GM19372 (cell line): ENCODE measurements at regions not wholly inside any gene's neighbourhood (a gene's known extent, or its start where the extent isn't known, plus 50 kb on each side); places are given as distances from the start of the nearest gene placed in this dataset.
"Not testable (repeated sequence)": the region's sequence is repeated elsewhere in the genome, so short reads cannot be mapped to it uniquely, and the experiment has no call there.

Experiments
- ATAC-seq: cut with Tn5 transposase; IDR thresholded peaks from one replicate; pipeline ENCODE4 v1.9.1; 2021; ENCODE audit warnings: mild to moderate bottlenecking, low read depth, moderate library complexity; ENCODE audit not compliant: unreplicated experiment

DNA sequence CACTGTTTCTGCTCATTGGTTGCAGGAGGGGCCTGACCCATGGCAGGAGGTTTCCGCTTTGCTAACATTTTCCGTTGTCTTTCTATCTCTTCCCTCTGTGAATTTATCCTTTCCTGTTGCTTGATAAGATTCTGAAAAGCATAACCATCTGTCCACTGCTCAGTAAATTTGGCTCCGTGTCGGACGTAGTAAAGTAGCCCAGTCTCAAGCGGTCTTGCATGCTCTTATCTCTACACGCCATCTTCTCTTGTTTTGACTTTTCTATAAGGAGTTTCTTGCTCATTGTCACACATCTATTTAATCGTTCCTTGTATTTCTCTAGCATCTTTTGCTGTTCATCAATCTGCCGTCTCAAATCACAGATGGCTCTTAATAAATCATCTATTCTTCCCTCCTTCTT is 216.3 kb upstream of the CCL2 start:
- not testable (repeated sequence) for ATAC-seq

DNA sequence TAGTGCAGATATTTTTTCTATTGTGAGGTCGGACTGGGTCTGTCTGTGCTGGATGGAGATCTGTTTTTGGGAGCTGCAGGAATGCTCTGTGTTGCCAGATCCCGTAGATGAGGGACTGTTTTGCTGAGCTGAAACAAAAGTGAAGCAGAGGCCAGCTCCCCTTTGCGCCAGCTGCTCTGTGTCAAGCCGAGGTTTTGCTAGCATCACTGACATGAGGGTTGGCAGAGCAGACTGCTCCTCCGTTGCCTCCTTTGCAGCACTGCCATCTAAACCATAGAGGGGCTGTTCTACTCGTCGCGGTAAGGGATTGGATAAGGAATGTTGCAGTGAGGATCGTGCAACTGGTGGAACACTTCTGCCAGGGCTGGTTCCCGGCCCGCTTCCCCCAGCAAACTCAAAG is 215.9 kb upstream of the CCL2 start:
- not testable (repeated sequence) for ATAC-seq

DNA sequence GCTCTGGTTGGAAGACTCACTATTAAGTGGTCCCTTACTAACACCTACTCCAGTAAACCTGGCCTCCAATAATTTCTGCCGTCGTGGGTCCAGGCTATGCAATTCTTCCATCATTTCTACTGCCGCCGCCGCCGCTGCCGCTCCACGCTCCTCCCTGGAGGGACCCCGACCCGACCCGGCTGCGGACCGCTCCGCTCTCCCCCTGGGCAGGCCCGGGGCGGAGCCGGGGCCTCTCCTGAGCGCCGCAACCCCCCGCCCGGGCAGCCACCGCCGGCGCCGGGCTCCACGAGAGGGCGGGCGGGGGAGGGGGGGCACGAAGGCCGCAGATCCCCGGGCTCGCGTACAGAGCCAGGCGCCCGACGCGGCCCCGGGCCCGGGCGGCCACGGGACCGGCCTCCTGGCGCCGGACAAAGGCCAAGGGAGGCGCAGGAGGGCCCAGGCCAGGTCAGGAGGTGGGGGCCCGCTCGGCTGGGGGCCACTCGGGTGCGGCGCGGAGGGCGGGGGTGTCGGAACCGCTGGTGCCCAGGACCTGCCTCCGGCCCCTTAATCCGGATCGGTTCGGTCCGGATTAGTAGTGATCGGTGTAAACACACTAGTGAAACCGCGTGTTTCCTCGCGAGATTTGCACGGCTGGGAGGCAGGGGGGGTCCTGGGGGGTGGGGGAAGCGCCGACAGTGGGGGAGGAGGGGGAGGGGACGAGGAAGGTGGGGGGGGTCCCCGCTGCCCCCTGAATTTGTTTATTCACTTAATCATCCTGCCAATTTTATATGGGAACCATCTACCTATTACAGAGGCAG is 215.1 kb upstream of the CCL2 start:
- not testable (repeated sequence) for ATAC-seq

DNA sequence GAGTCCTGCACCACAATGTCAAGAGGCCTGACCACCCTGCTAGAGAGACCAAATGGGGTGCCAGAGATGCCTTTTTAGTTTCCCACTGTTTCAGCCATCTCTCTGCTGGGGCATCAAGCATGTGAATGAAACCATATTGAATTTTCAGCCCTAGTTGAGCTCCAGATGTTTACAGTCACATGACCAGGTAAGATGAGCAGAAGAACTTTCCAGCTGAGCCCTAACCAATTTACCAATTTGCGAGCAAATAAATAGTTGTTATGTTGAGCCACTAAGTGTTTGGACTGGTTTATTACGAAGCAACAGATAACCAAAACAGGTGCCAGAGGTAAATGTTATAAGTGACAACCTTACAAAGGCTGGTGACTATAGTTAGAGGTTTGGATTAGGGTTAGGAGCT is 209.1 kb upstream of the CCL2 start:
- no peak for ATAC-seq

DNA sequence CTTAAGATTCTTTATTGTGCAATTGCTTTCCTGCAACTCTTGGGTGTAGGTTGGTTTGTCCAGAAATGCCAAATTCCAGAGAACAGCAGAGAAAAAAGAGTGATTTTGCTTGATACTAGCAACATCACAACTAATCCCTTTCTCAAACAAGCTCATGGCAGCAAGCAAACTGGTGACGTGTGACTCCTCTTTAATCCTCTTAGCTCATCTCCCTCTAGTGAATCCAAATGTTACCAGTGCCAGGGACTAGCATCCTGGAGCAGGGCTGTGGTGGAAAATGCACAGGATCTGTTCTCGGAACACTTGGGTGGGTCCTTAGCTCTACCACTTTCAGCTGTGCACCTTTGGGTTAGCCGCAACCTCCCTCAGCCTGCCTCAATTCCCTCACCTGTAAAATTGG is 204.0 kb upstream of the CCL2 start:
- ATAC-seq = no peak

DNA sequence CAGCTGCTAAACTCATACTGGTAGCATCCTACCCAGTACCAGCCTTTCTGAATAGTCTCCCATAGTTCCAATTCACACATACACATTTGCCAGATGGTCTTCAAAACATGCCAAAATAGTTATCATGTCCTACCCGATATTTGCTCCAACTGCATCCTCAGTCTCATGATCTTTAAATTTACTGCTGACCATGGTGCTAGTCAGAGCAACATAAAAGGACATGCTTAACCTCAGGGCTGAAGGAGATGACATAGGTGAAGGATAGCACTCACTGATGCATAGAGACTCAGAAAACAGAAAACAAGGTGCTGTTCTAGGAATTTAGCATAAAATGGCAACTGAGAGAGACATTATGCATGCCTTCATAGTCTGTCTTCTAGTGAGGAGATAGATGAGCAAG is 200.6 kb upstream of the CCL2 start:
- no peak for ATAC-seq

DNA sequence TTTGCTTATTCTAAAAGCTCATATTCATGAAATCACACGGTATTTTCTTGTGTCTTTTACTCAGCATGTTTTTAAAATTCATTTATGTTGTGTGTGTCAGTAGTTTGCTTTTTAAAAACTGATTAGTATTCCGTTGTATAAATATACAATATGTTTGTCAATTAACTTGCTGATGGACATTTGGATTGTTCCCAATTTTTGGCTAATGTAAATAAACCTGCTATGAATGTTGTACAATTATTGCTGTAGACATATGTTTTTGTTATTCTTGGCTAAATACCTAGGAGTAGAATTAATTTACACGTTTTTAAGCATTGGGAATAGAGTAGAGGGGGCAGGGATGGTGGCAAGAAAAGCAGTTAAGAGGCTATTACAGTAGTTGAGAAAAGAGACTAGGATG is 199.5 kb upstream of the CCL2 start:
- ATAC-seq = no peak

DNA sequence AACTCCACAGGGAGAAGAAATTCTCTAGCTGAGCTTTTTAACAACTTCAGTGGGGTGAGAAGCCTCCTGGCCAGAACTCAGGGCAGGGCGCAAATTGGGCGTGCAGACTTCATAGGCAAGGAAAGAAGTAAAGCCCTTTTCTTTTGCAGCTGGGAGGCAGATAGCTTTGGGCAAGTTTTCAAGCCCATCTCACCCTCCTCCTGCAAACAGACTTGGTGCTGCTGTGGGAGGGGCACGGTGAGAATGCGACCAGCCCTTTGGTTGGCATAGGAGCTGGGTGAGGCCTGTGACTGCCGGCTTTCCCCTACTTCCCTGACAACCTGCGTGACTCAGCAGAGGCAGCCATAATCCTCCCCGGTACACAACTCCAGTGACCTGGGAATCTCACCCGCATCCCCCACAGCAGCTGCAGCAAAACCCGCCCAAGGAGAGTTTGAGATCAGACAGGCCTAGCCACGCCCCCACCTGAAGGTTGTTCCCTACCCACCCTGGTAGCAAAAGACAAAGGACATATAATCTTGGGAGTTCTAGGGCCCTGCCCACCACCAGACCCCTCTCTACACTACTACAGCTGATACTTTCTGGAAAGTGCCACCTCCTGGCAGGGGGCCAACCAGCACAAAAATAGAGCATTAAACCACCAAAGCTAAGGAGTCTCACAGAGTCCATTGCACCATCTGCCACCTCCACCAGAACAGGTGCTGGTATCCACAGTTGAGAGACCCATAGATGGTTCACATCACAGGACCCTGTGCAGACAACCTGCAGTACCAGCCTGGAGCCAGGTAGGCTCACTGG is 195.5 kb upstream of the CCL2 start:
- no peak for ATAC-seq

DNA sequence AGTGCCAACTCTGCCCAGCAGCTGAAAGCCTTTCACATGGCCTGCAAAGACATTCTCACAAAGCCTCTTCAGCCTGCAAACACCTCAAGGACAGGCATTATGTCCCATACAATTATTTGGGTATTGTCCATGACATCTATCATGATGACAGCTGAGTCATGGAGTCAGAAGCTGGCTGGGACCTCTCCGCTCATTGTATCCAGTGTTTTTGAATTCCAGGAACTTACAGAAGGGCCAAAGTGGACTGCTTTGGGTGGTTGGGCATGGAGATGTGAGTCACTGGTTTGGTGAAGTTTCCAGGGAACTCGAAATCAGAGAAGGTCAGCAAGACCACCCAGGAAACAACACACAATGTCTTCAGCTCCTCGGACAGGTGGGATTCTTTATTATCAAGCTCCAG is 188.6 kb upstream of the CCL2 start:
- ATAC-seq = no peak

DNA sequence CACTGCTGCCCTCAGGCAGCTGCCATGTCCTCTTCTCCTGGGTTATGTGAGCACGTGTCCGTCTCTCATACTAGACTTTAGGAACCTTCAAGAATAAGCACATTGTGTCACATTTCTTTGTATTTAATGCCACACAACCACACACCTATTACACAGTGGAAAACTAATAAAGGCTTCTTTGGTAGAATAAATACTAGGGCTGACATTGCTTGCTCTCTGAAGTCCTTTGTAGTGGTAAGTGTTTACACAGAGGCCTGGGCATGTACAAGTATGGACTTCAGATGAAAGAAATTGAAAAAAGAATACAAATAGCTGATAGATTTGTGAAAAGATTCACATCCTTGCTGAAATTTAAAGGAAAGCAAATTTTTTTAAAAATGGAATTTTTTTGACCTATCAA is 188.1 kb upstream of the CCL2 start:
- ATAC-seq = no peak

DNA sequence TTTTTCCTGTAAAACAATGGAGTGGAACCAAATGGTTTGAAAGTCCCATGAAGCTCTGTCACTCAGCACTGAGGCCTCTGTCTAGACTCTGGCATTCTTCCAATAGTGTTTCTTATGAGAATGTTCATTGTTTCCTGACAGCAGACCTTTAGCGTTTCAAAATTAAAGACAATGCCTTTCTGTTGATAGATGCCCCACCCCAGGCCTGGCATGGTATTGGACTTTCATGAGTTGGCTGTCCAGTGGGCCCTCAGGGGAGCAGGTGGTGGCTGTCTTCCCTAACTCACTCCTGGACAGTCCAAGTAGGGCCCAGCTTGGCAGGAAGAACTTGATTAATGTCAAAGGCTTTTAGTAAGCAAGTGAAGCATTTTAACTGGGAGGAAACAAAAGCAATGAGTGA is 186.5 kb upstream of the CCL2 start:
- no peak for ATAC-seq

DNA sequence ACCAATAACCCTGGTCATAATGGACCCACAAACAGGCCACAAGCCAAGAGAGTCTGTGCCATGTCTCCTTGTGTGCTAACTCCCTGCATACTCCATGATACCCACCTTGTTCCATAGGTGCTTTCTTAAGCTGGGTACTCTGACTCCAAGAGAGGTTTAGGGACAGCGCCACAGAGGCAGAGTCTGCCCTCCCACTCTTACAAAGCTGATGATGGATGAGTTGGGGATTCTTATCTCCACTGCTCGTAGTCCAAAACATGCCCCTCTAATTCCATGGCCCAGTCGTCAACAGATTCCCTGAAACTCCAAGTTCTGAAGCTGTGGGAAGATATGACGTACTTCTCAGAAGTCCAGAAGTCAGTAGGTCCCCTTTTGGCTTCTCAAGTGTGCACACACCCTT is 184.4 kb upstream of the CCL2 start:
- ATAC-seq = no peak

DNA sequence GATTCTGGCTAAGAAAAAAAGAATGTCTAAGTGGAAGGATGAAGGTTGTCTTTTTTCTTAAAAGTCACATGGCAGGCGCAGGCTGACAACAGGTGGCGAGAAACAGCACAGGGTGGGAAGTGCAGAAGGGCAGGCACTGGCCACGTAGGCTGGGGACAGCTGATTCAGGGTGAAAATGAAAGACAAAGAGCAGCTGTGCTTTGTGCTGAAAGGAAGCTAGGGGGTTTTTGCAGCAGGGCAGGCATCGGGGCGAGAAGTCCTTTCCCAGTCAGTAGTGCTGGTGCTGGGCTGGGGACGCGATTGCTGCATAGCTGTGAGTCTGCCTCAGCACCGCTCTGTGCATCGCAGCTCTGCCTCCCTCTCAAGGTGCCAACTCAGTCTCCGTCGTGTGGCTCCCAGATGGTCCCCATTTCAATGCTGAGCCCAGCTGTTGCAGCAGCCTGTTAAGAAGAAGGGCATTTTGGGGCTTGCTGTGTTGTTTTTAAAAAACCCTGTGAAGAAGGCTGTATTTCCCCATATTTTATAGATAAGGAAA is 183.1 kb upstream of the CCL2 start:
- no peak for ATAC-seq

DNA sequence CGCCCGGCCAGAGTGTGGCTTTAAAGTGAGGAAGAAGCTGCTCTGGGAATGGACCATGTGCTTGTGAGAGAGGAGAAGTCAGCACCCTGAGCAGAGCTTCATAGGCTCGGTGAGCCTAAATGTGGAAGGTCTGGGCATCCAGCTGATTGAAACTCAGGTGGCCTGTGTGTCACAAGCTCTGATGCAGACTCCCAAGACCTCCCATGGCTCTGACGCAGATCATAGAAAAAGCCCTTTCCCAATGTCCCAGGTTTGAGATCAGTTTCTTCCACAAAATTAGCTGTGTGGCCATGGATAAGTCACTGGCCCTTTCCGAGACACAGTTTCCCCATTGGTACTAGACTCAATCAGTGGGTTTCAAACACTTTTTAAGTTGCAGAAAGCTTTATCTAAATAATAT is 180.0 kb upstream of the CCL2 start:
- no peak for ATAC-seq

DNA sequence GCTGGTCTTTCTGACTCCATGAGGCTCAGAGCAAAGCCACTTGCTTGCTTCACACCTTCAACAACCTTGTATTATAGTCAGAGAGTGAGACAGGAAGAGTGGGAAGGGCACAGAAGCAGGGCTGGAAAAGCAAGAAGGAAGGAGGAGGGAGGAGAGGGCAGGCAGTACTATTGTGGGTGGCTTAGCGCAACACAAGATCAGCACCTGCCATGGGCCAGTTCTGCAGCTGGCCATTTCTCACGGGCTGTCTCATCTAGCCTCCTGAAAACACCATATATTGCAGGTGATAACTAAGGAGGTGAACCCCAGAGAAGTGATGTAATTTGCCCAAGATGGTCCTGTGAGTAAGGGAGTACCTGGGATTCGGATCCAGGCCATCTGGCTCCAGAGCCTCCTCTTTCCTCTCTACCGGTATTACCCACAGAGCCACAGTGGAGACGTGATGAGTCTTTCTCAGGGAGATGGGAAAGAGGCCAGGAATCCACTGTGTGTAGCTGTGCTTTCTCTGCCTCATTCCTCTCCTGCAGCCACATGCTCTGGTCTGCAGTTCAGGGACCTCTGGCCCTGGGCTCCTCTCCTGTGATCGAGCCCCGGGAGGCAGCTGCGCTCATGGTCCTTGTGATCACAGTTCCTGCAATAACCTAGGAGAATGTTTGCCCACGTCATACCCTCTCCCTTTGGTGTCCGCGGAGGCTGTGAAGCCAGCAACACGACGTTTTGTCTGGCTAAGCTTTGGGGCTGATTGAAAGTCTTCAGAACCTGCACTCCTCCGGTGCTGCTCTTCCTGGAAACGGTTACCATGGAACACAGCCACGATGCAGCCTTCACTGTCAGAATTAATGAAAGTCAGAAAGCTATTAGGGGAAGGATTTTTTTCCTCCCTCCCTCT is 178.1 kb upstream of the CCL2 start:
- ATAC-seq = no peak

DNA sequence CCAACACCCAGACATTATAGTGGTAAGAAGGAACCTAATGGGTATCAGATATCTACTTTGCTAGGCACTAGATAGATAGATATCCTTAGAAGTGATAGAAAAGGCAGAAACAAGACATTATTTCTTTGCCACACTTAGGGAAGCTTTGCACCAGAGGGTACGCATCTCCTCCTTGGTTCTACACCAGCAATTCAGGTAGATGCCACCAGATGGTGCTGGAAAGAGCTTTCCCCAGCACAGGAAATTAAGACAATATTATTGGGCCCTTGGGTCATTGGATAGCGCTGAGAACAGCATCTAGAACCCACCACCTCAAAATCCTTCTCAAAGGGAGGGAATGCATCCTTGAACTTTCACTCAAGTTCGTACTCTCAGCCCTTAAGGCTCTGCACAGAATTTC is 173.8 kb upstream of the CCL2 start:
- no peak for ATAC-seq

DNA sequence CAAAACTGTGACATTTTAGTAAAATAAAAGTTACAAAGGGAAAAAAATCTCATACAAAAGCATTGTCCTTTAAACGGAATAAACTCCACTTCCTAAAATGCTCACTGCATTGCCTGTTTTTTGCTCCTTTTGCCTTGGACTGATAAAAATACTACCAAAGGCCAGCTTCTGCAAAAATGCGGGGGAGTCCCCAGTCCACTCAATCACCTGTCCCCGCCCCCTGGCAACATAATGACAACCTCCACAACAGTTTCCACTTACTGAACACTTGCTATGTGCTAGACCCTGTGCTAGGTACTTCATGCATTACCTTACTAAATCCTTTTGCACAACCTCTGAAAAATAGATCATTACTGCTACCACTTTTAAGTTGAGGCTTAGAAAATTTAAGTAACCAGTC is 172.7 kb upstream of the CCL2 start:
- ATAC-seq = no peak

DNA sequence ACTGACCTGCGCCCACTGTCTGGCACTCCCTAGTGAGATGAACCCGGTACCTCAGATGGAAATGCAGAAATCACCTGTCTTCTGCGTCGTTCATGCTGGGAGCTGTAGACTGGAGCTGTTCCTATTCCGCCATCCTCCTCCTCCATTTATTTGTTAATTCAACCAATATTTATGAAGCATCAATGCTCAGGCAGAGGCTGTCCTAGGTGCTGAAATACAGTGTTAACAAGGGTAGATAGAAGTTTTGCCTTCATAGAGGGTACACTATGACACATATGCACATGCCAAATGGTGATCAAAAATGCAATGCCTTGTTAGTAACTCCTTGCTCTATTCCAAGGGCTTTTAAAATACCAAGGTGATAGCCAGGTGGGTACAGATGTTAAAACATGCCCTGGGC is 166.0 kb upstream of the CCL2 start:
- ATAC-seq = not testable (repeated sequence)

DNA sequence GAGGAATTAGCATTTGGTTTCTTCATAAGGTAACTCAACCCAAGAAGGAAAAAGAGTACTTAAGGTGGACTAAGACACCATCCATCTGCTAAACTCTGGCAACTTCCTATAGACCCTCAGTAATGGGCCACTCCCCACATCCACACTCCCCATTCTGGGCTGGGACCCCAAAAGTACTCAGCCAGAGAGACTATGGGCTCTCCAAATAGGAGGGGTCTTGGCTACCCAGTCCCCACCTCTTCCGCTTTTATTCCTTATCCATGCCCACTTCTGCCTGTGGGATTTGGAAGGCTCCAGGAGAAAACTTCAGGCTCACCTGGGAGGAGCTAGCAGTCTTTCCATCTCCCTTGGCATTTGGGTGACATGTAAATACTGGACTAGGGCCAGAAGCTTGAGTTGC is 164.5 kb upstream of the CCL2 start:
- ATAC-seq = no peak

DNA sequence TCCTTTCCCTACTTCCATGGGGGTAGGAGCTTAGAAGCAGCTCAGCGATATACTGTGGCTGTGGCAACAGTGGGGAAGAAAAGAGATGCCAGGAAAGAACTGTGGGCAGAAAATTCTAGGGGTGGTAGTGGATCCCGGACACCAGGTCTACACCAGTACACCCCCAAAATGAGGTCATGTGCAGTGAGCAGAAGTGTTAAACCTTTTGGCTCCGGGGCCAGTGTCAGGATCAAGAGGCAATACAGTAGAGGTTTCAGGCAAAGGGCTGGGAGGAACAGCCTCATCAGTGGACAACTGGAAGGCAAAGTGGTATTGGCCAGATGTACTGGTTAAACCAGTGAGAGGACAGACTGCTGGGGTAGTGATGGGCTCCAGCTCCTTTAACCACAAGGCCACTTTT is 163.1 kb upstream of the CCL2 start:
- no peak for ATAC-seq

DNA sequence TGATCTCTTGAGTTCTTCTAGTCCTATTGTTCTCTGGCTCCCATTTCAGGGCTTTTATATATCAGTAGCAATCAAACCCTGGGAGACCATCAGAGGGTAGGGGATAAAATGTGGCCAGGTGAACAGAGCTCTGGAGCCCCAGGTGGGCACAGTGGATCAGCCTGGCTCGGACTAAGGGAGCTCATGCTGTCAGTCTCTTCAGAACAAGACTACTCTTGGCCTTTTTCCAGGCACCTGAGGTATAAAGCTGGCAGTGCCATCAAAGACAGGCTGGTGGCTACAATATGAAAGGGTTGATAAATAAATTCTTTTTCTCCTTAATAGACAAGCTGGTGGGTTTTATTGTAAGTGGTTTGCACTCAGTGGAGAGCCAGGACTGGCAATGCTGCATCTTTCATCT is 160.0 kb upstream of the CCL2 start:
- no peak for ATAC-seq
